Ovary (tissue), 3 donors: ENCODE measurements at regions not wholly inside any gene's neighbourhood (a gene's known extent, or its start where the extent isn't known, plus 50 kb on each side); places are given as distances from the start of the nearest gene placed in this dataset.

Experiments used
- EP300 ChIP-seq: sonication (generic); formaldehyde crosslinking; IDR thresholded peaks from one replicate; pipeline ENCODE4 v1.6.1; 2017; ENCODE audit warnings: antibody characterized with exemption
- POLR2A ChIP-seq: fragments of 450-650 bp; IDR thresholded peaks from one replicate; pipeline ENCODE4 v1.6.1; 2017; ENCODE audit warnings: antibody characterized with exemption, mild to moderate bottlenecking, moderate library complexity
- TF ChIP-seq, protein P1 (sequence below), 3 donors: fragments of 450-650 bp in 2 of 3; fragments of 200-600 bp in 1 of 3; IDR thresholded peaks; one replicate each; pipeline versions ENCODE4 v1.5.1 to v1.8.0; 2016 to 2022; ENCODE audit warnings: antibody characterized with exemption in 3 of 3, mild to moderate bottlenecking in 1 of 3
- donor health status: DM: no; HTN: no; CAD: no.

DNA sequence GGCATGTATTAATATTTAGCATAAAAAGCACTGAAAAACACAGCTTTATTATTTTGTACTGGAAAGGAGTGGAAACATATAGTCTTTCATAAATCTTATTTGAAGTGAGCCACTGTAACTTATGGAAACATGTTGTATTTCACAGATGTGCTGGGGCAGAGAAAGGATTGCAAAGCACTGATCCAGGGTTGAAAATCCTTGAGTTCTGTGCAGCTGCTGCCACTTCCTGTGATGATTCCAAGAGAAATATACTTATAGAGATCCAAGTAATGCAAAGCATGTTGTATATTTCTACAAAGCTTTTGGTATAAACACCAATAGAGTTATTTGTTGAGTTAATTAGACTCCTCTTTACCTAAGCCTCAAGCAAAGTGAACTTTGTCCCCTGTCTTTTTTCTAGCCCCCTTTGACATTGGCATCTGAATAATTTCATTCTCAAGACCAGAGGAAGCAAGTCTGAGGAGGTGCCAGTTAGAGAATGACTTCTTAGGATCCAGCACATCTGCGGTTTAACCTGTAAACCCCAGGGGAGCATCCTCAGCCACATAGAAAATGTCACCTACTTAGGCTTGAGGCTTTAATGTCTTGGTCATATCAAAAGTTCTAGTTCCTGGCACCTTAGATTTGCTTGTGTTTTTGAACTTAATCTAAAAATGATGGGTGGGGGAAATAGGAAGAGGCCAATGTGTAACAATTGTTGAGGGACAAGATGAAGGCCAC lies 173.3 kb downstream of the FASLG start:
- TF ChIP-seq, protein P1, sequence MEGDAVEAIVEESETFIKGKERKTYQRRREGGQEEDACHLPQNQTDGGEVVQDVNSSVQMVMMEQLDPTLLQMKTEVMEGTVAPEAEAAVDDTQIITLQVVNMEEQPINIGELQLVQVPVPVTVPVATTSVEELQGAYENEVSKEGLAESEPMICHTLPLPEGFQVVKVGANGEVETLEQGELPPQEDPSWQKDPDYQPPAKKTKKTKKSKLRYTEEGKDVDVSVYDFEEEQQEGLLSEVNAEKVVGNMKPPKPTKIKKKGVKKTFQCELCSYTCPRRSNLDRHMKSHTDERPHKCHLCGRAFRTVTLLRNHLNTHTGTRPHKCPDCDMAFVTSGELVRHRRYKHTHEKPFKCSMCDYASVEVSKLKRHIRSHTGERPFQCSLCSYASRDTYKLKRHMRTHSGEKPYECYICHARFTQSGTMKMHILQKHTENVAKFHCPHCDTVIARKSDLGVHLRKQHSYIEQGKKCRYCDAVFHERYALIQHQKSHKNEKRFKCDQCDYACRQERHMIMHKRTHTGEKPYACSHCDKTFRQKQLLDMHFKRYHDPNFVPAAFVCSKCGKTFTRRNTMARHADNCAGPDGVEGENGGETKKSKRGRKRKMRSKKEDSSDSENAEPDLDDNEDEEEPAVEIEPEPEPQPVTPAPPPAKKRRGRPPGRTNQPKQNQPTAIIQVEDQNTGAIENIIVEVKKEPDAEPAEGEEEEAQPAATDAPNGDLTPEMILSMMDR (IDR thresholded peaks at IDR 0.05): no peak
- TF ChIP-seq EP300: no peak
- TF ChIP-seq POLR2A: no peak
